ENCODE measurements at regions not wholly inside any gene's neighbourhood (a gene's known extent, or its start where the extent isn't known, plus 50 kb on each side); places are given as distances from the start of the nearest gene placed in this dataset.
A peak's percentile ranks its signal among the peaks of the same experiment; 100 is the strongest.

DNA sequence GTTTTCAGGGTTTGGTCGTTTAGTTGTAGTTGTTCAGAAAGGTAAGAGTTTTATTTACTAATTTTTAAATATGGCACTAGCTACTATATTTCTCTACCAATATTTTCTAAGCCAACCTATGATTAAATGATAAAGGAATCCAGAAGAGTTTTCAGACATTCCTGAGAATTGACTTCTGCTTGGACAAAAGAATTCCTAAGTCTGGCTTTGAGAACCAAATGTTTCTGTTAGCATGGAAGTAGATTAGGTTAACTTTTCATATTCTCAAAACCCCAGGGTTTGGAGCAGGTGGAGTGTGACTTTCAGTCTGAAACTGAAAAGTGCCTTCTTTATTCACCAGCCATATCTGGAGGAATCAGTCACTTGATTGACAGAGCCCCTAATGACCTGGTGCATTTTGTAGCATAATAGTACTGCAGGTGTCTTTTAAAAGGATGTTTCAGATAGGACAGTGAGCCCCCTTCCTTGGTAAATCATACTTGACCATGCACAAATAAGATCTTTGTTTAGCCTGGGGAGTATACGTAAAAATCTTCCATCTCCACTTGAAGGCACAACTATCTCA, 457.0 kb upstream of the ZNF462 start:
- Histone ChIP-seq H3K9me2 (replicated peaks; ENCODE audit: low read length) (no peaks in the 10 kb centered on the region), H3K9me3 (ENCODE audit: low read length) (no peaks in the 10 kb centered on the region), H3F3A (ENCODE audit: low read length, unreplicated experiment) (no peaks in the 10 kb centered on the region), H3K36me3 (ENCODE audit: low read depth, low read length) (no peaks in the 10 kb centered on the region), H2AFZ (ENCODE audit: low read length) (no peak overlapping the region), H3K4me1 (ENCODE audit: insufficient read depth, low read length) (peaks cover 11% of the 10 kb centered on the region; the same call in 1 of the 2 replicates), H3K27me3 (ENCODE audit: low read length) (no peaks in the 10 kb centered on the region), H3K4me2 (ENCODE audit: low read length) (no peak overlapping the region), H4K20me1 (ENCODE audit: low read length) (no peaks in the 10 kb centered on the region), H3K9ac (ENCODE audit: low read length) (no peak overlapping the region), H3K79me2 (ENCODE audit: low read length) (no peaks in the 10 kb centered on the region), H3K27ac (ENCODE audit: low read length) (no peak overlapping the region), H3K4me3 (ENCODE audit: low read length) (no peak overlapping the region)
- ChIA-PET POLR2A (ENCODE audit: unreplicated experiment) (no interaction called here), CTCF (no interaction called here)
- intact Hi-C loops (cut with micrococcal nuclease) = no loop called here
- TF ChIP-seq EZH2phosphoT487 (IDR thresholded peaks at IDR 0.05; ENCODE audit: borderline replicate concordance, low read length) (no peak), EZH2 (IDR thresholded peaks at IDR 0.05; ENCODE audit: low read length, unreplicated experiment) (no peak), CTCF (conservative IDR thresholded peaks at IDR 0.05; ENCODE audit: low read depth, low read length) (no peak)
- BruUV-seq (replicated peaks) = no TSS peak
- DNase-seq (peak; percentile 9), ATAC-seq (no peak)

- Histone ChIP-seq H3K4me3 (ENCODE audit: low read length) (no peak overlapping the region), H3K27me3 (ENCODE audit: low read length) (no peaks in the 10 kb centered on the region), H3K4me1 (ENCODE audit: insufficient read depth, low read length) (no peaks in the 10 kb centered on the region; the same call in 1 of the 2 replicates), H3K79me2 (ENCODE audit: low read length) (no peaks in the 10 kb centered on the region), H3F3A (ENCODE audit: low read length, unreplicated experiment) (no peaks in the 10 kb centered on the region), H3K9me2 (replicated peaks; ENCODE audit: low read length) (no peaks in the 10 kb centered on the region), H3K9ac (ENCODE audit: low read length) (no peak overlapping the region), H3K4me2 (ENCODE audit: low read length) (no peak overlapping the region), H4K20me1 (ENCODE audit: low read length) (no peaks in the 10 kb centered on the region), H3K36me3 (ENCODE audit: low read depth, low read length) (no peaks in the 10 kb centered on the region), H3K9me3 (ENCODE audit: low read length) (no peaks in the 10 kb centered on the region), H2AFZ (ENCODE audit: low read length) (no peak overlapping the region), H3K27ac (ENCODE audit: low read length) (no peak overlapping the region)
- TF ChIP-seq CTCF (conservative IDR thresholded peaks at IDR 0.05; ENCODE audit: low read depth, low read length) = no peak
- TF ChIP-seq EZH2 (IDR thresholded peaks at IDR 0.05; ENCODE audit: low read length, unreplicated experiment) = no peak
- TF ChIP-seq EZH2phosphoT487 (IDR thresholded peaks at IDR 0.05; ENCODE audit: borderline replicate concordance, low read length) = no peak
- intact Hi-C loops (cut with micrococcal nuclease) = no loop called here
- CTCF ChIA-PET = no interaction called here
- POLR2A ChIA-PET (ENCODE audit: unreplicated experiment) = no interaction called here
- ATAC-seq (no peak), DNase-seq (no peak)
- BruUV-seq (replicated peaks) = no TSS peak
Measured at GRCh38 chr9:106414042-106414441, 448.9 kb upstream of the ZNF462 start.

DNA sequence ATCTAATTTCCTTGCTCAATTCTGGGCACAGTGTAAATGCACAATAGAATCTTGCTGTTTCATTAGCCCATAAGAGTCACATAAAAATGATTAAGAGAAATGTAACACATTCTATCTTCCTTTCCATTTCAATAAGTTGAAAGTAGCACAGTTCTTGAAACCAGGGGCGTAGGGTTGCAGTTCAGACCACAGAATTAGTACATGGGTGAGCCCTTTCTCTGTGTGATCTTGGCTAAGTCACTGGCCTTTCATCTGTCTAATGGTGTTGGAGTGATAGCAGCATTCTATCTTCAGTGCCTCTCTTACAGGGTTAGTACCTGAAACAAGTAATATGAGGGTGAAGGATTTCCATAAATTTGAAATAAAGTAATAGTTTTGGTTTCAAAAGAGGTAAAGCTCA, 445.3 kb upstream of the ZNF462 start:
- no peaks in the 10 kb centered on the region for H3K36me3 ChIP-seq (ENCODE audit: low read depth, low read length)
- no peaks in the 10 kb centered on the region for H3K27me3 ChIP-seq (ENCODE audit: low read length)
- peaks cover 31% of the 10 kb centered on the region for H3K4me1 ChIP-seq (ENCODE audit: insufficient read depth, low read length)
- no peak for TF ChIP-seq CTCF (conservative IDR thresholded peaks at IDR 0.05; ENCODE audit: low read depth, low read length)
- TF ChIP-seq EZH2 (IDR thresholded peaks at IDR 0.05; ENCODE audit: low read length, unreplicated experiment) = no peak
- TF ChIP-seq EZH2phosphoT487 (IDR thresholded peaks at IDR 0.05; ENCODE audit: borderline replicate concordance, low read length) = no peak
- CTCF ChIA-PET = no interaction called here
- no peaks in the 10 kb centered on the region for H3K9me2 ChIP-seq (replicated peaks; ENCODE audit: low read length)
- no peak overlapping the region for H2AFZ ChIP-seq (ENCODE audit: low read length)
- DNase-seq (no peak), ATAC-seq (no peak)
- H3K9ac ChIP-seq (ENCODE audit: low read length) = no peak overlapping the region
- no peaks in the 10 kb centered on the region for H3K79me2 ChIP-seq (ENCODE audit: low read length)
- no peaks in the 10 kb centered on the region for H4K20me1 ChIP-seq (ENCODE audit: low read length)
- intact Hi-C loops (cut with micrococcal nuclease) = no loop called here
- POLR2A ChIA-PET (ENCODE audit: unreplicated experiment) = no interaction called here
- no peak overlapping the region for H3K4me2 ChIP-seq (ENCODE audit: low read length)
- no TSS peak for BruUV-seq (replicated peaks)
- no peak overlapping the region for H3K27ac ChIP-seq (ENCODE audit: low read length)
- no peak overlapping the region for H3K4me3 ChIP-seq (ENCODE audit: low read length)
- no peaks in the 10 kb centered on the region for H3K9me3 ChIP-seq (ENCODE audit: low read length)
- peaks cover 4% of the 10 kb centered on the region for H3F3A ChIP-seq (ENCODE audit: low read length, unreplicated experiment)
